OCI-LY3 (cell line): ENCODE measurements at regions not wholly inside any gene's neighbourhood (a gene's known extent, or its start where the extent isn't known, plus 50 kb on each side); places are given as distances from the start of the nearest gene placed in this dataset.

Experiments
- CTCF ChIP-seq: fragments of 200-600, 300-600 bp; sonication (generic); IDR thresholded peaks from 2 replicates; pipeline ENCODE4 v1.5.1; 2014; ENCODE audit warnings: antibody characterized with exemption, low read length, low read depth
- EZH2phosphoT487 ChIP-seq: fragments of 200-600 bp; shearing (Covaris generic); IDR thresholded peaks from 2 replicates; pipeline ENCODE4 v1.6.1; 2018; ENCODE audit warnings: antibody characterized with exemption, mixed run types, low read depth

- TF ChIP-seq CTCF: no peak
- no peak for TF ChIP-seq EZH2phosphoT487
Observed at GRCh38 chr5:96115147-96115807, 153.6 kb upstream of the ELL2 start.
